Panc1 (cell line): ENCODE measurements at regions not wholly inside any gene's neighbourhood (a gene's known extent, or its start where the extent isn't known, plus 50 kb on each side); places are given as distances from the start of the nearest gene placed in this dataset.

Source experiments
- ATAC-seq: fragments of 200-7000 bp; cut with Tn5 transposase; 2 replicates; pipeline ENCODE4 v1.9.1; 2020; ENCODE audit warnings: mild to moderate bottlenecking, moderate library complexity
- BruUV-seq: library from RNA; stranded (reverse); fragments of 400-500 nt; replicated peaks from 2 replicates; lab custom pipeline; 2021; lab: Mats Ljungman, UMichigan
- CTCF ChIA-PET: fragments of 300-600 bp; sonication (Branson Sonifier 250); formaldehyde crosslinking; loops from one replicate; lab custom pipeline; 2022; ENCODE audit warnings: antibody characterized with exemption; lab: Charles Lee
- POLR2A ChIA-PET: fragments of 300-600 bp; sonication (Branson Sonifier 250); formaldehyde crosslinking; loops from one replicate; lab custom pipeline; 2022; ENCODE audit warnings: antibody characterized with exemption; lab: Charles Lee
- DNase-seq: peaks from one replicate; pipeline ENCODE4 v3.0.0-alpha.2; 2010; ENCODE audit warnings: low read depth, low spot score
- H3K27ac ChIP-seq: 2 replicates; pipeline ENCODE4 v1.5.1; 2011; ENCODE audit warnings: mild to moderate bottlenecking, low read length, inconsistent platforms
- H3K27me3 ChIP-seq: fragments of 200-500 bp; sonication (Bioruptor generic); 2 replicates; pipeline ENCODE4 v1.6.0; 2014; ENCODE audit warnings: low read length, inconsistent platforms; ENCODE audit not compliant: control insufficient read depth, insufficient read depth
- H3K36me3 ChIP-seq: fragments of 200-500 bp; sonication (Bioruptor generic); 2 replicates; pipeline ENCODE4 v1.5.1; 2014; ENCODE audit warnings: inconsistent platforms, mild to moderate bottlenecking, low read length, moderate library complexity; ENCODE audit not compliant: control insufficient read depth, insufficient read depth
- H3K4me1 ChIP-seq: 2 replicates; pipeline ENCODE4 v1.5.1; 2011; ENCODE audit warnings: inconsistent platforms, mild to moderate bottlenecking, low read length, moderate library complexity; ENCODE audit not compliant: control insufficient read depth, insufficient read depth
- H3K4me3 ChIP-seq, 2 experiments: 2 replicates each; pipeline ENCODE4 v1.5.1; 2011 to 2012; ENCODE audit warnings: low read depth in 2 of 2, low read length in 2 of 2, mild to moderate bottlenecking in 2 of 2, inconsistent platforms in 1 of 2, moderate library complexity in 1 of 2
- H3K9me3 ChIP-seq: fragments of 200-500 bp; sonication (Bioruptor generic); 2 replicates; pipeline ENCODE4 v1.5.1; 2014; ENCODE audit warnings: low read depth, mild to moderate bottlenecking, inconsistent platforms, low read length, moderate library complexity; ENCODE audit not compliant: control insufficient read depth, insufficient read depth
- POLR2AphosphoS5 ChIP-seq: IDR thresholded peaks from 2 replicates; pipeline ENCODE4 v1.6.1; 2012; ENCODE audit warnings: mild to moderate bottlenecking, low read depth, low read length, moderate library complexity
- SIN3A ChIP-seq: IDR thresholded peaks from 2 replicates; pipeline ENCODE4 v1.6.1; 2012; ENCODE audit warnings: low read depth, mild to moderate bottlenecking, low read length, moderate library complexity, borderline replicate concordance; ENCODE audit not compliant: insufficient read depth
- TCF7L2 ChIP-seq: IDR thresholded peaks from 2 replicates; pipeline ENCODE4 v1.6.1; 2011; ENCODE audit warnings: mild to moderate bottlenecking, low read depth, low read length, inconsistent platforms
- in situ Hi-C: cut with HindIII; loops from 2 replicates; pipeline ENCODE4 v1.10.0; 2016; ENCODE audit warnings: low sequenced_read_pairs, low pct_unique_long_range_greater_than_20kb
- intact Hi-C: fragments of 100-400 bp; cut with micrococcal nuclease; formaldehyde crosslinking; loops from one replicate; pipeline ENCODE4 v1.10.0; 2022; ENCODE audit not compliant: unreplicated experiment
- TF ChIP-seq, protein P1 (sequence below), 2 experiments: IDR thresholded peaks; 2 replicates each; pipeline ENCODE4 v1.6.1; 2011 to 2012; ENCODE audit warnings: low read depth in 2 of 2, control low read depth in 1 of 2, low read length in 1 of 2, mild to moderate bottlenecking in 1 of 2, moderate library complexity in 1 of 2; ENCODE audit not compliant: insufficient read depth in 1 of 2
- TF ChIP-seq, protein P2 (sequence below): fragments of 450-650 bp; IDR thresholded peaks from 2 replicates; pipeline ENCODE4 v1.5.1; 2017; ENCODE audit warnings: mild to moderate bottlenecking

DNA sequence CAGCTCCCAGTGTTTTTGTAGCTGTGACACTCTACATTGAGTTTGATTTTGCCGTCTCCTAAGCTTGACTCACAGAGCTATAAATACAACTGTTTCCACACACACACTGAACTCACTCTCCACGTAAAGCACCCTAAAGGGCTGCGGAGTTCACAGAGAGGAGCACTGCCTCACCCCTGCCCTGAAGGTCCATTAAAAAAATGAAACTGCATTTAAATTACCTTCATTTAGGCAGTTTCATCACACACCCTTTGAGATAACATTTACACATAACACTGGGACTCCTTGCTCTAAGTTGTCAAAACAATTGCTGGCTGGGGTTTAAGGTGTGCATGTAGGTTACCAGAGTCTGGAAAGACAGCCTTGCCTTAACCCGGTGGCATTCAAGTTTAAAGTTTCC is 137.1 kb upstream of the MAGI3 start:
- H3K27ac ChIP-seq = no peak overlapping the region
- ChIA-PET POLR2A (no interaction called here), CTCF (no interaction called here)
- no TSS peak for BruUV-seq
- in situ Hi-C loops (no loop called here), intact Hi-C loops (no loop called here)
- no peak overlapping the region for H3K4me3 ChIP-seq
- no peak for ATAC-seq
- H3K36me3 ChIP-seq = no peaks in the 10 kb centered on the region
- TF ChIP-seq, protein P1, sequence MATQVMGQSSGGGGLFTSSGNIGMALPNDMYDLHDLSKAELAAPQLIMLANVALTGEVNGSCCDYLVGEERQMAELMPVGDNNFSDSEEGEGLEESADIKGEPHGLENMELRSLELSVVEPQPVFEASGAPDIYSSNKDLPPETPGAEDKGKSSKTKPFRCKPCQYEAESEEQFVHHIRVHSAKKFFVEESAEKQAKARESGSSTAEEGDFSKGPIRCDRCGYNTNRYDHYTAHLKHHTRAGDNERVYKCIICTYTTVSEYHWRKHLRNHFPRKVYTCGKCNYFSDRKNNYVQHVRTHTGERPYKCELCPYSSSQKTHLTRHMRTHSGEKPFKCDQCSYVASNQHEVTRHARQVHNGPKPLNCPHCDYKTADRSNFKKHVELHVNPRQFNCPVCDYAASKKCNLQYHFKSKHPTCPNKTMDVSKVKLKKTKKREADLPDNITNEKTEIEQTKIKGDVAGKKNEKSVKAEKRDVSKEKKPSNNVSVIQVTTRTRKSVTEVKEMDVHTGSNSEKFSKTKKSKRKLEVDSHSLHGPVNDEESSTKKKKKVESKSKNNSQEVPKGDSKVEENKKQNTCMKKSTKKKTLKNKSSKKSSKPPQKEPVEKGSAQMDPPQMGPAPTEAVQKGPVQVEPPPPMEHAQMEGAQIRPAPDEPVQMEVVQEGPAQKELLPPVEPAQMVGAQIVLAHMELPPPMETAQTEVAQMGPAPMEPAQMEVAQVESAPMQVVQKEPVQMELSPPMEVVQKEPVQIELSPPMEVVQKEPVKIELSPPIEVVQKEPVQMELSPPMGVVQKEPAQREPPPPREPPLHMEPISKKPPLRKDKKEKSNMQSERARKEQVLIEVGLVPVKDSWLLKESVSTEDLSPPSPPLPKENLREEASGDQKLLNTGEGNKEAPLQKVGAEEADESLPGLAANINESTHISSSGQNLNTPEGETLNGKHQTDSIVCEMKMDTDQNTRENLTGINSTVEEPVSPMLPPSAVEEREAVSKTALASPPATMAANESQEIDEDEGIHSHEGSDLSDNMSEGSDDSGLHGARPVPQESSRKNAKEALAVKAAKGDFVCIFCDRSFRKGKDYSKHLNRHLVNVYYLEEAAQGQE (IDR thresholded peaks at IDR 0.05; ENCODE audit: insufficient read depth in 1 of 2, low read depth in 2 of 2, low read length in 1 of 2) = no peak
- TF ChIP-seq, protein P2, sequence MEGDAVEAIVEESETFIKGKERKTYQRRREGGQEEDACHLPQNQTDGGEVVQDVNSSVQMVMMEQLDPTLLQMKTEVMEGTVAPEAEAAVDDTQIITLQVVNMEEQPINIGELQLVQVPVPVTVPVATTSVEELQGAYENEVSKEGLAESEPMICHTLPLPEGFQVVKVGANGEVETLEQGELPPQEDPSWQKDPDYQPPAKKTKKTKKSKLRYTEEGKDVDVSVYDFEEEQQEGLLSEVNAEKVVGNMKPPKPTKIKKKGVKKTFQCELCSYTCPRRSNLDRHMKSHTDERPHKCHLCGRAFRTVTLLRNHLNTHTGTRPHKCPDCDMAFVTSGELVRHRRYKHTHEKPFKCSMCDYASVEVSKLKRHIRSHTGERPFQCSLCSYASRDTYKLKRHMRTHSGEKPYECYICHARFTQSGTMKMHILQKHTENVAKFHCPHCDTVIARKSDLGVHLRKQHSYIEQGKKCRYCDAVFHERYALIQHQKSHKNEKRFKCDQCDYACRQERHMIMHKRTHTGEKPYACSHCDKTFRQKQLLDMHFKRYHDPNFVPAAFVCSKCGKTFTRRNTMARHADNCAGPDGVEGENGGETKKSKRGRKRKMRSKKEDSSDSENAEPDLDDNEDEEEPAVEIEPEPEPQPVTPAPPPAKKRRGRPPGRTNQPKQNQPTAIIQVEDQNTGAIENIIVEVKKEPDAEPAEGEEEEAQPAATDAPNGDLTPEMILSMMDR = no peak
- TF ChIP-seq SIN3A (no peak), TCF7L2 (no peak), POLR2AphosphoS5 (no peak)
- H3K27me3 ChIP-seq = no peaks in the 10 kb centered on the region
- no peak for DNase-seq
- no peaks in the 10 kb centered on the region for H3K9me3 ChIP-seq
- H3K4me1 ChIP-seq = no peaks in the 10 kb centered on the region

DNA sequence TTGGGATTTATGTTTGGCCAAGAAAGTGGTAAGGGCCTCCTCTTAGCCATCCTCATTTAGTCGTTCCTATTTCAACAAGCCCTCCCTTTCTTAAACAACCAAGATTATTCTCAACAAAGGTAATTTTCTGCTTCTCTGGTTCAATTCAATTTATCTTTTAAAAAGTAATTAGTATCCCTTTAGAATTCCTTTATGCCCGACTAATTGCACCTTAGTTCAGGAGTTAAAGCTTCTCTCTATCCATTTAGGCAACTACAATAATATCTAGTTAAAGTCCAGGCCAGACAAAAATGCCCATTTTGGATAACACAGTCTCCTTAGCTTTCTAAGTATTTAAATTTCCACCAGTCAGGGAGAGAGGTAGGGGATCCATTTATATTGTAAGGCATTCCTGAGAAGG is 136.7 kb upstream of the MAGI3 start:
- in situ Hi-C loops (no loop called here), intact Hi-C loops (no loop called here)
- CTCF ChIA-PET = no interaction called here
- no peak for ATAC-seq
- Histone ChIP-seq H3K27me3 (no peaks in the 10 kb centered on the region), H3K9me3 (no peaks in the 10 kb centered on the region), H3K4me3 (no peak overlapping the region), H3K27ac (no peak overlapping the region), H3K36me3 (no peaks in the 10 kb centered on the region), H3K4me1 (no peaks in the 10 kb centered on the region)
- no peak for DNase-seq
- TF ChIP-seq POLR2AphosphoS5 (no peak), SIN3A (no peak), TCF7L2 (no peak)
- TF ChIP-seq, protein P1 (IDR thresholded peaks at IDR 0.05; ENCODE audit: insufficient read depth in 1 of 2, low read depth in 2 of 2, low read length in 1 of 2) = no peak
- TF ChIP-seq, protein P2 = no peak
- no TSS peak for BruUV-seq
- POLR2A ChIA-PET = no interaction called here
